Myocyte (in vitro differentiated cells): ENCODE measurements at regions not wholly inside any gene's neighbourhood (a gene's known extent, or its start where the extent isn't known, plus 50 kb on each side); places are given as distances from the start of the nearest gene placed in this dataset.
A peak's percentile ranks its signal among the peaks of the same experiment; 100 is the strongest.

Experiments
- DNase-seq: peaks from one replicate; pipeline ENCODE4 v3.0.0-alpha.2; 2012; ENCODE audit warnings: low read depth

DNA sequence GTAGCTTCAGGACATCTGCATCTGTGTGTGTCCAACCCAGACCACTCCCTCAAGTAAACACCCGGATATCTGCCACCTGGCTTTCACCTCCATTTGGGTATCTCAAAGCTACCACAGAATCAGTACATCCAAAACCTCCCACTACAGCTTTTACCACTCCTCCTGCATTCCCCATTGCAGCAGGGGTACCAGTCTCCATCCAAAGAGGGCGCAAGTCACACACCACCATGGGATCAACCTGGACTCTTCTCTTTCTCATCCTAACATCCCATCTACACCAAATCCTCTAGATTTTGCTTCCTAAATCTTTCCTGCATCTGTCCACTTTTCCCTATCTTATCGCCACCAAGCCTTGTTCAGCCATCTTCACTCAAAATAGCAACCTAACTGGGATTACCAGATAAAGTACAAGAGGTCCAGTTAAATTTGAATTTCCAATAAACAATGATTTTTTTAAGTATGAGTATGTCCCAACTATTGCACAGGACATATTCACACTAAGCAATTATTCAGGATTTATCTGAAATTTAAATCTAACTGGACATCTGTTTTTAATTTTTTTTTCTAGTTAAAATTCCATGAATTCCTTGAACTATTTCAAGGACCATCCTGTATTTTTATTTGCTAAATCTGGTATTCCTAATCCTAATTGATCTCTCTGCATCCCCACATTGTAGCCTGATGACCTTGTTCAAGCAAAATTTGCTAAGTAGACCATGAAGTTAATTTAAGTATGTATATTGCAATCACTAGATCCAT lies 164.3 kb upstream of the MLN start:
- no peak for DNase-seq

DNA sequence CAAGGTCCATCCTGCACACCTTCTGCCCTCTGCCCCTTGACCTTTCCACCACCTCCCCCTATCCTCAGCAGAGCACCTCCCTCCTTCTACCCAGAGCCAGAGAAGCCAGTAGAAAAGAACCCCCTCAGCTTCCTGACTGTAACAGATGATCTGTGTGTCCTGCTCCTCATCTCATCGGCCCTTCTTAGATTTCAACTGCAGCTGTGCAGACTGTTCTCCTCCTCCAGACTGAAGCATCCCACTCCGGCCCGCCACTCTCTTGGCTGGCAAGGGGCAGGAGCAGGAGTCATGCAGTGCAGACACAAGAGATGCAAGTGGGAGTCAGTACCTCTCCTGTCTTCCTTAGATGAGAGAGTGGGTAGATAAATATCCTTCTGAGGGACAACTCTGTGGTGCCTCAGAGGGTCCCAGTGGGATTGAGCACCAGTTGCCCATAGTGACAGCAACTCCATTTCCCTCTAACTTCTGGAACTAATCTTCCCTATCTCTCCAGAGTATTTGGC lies 163.5 kb upstream of the MLN start:
- DNase-seq = peak; percentile 27

DNA sequence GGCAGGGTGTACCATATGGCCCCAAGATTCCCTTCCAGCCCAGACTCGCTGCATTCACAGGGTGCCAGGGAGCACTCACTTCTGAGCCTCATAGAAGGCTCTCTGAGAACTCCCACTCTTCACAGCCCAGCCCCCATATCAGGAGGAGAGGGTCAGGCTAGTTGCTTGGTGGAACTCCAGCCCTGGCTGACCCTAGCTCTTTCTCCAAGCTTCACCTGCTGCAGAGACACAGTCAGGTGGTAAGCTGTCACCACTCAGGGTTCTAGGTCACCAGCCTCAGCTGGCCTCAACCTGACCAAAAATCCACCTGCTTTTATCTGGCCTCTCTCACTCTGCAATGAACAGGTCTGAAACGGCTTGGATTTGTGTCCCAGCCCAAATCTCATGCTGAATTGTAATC lies 162.7 kb upstream of the MLN start:
- DNase-seq = no peak

DNA sequence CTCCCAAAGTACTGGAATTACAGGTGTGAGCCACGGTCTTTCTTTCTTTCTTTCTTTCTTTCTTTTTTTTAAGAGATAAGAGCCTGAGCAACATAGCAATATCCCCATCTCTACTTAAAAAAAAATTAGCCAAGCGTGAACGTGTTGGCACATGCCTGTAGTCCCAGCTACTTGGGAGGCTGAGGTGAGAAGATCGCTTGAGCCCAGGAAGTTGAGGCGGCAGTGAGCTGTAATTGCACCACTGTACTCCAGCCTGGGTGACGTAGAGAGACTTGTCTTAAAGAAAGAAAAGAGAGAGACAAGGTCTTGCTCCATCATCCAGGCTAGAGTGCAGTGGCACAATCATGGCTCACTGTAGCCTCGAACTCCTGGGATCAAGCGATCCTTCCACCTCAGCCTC lies 162.0 kb upstream of the MLN start:
- no peak for DNase-seq

DNA sequence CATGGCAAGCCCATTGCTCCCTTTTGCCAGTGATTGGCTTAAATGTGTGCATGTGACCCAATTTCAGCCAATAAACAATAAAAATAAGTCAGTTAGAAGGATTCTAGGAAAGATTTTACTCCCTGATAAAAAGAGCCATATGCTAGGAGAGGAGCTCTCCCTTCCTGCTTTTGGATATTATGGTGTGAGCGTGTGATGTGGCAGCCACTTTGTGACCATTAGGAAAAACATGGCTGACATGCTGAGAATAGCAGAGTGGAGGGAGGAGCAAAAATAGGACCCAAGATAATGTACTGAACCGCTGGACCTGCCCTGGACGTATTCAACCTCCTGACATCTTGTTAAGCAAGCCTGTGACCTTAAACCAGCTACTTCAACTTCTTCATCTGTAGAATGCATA lies 160.6 kb upstream of the MLN start:
- no peak for DNase-seq

DNA sequence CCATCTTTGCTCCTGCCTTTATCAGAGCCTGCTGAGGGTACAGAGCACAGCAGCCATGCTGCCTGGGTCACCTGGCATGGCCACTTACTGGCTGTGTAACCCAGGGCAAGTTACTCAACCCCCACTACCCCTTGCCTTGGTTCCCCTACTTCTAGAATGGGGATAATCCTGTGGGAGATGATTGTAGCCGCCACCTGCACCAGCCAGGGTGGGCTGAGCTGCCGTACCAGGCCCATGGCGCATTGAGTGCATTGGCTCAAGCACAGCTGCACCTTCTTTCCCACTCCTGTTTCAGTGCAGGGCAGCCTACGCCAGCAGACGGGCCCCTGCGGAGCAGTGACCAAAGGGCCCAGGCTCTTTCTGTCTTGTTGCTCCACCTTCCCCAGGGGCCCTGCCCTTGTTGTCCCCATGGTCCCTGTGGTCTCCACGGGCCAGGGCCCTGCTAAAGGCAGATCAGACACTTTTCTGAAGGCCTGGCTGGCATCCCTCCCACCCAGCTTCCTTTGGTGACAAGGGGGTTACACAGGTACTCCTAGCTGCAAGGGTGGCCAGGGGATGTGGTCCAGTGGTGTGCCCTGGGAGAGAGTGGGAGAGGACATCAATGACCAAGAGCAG lies 159.4 kb upstream of the MLN start:
- DNase-seq = no peak

DNA sequence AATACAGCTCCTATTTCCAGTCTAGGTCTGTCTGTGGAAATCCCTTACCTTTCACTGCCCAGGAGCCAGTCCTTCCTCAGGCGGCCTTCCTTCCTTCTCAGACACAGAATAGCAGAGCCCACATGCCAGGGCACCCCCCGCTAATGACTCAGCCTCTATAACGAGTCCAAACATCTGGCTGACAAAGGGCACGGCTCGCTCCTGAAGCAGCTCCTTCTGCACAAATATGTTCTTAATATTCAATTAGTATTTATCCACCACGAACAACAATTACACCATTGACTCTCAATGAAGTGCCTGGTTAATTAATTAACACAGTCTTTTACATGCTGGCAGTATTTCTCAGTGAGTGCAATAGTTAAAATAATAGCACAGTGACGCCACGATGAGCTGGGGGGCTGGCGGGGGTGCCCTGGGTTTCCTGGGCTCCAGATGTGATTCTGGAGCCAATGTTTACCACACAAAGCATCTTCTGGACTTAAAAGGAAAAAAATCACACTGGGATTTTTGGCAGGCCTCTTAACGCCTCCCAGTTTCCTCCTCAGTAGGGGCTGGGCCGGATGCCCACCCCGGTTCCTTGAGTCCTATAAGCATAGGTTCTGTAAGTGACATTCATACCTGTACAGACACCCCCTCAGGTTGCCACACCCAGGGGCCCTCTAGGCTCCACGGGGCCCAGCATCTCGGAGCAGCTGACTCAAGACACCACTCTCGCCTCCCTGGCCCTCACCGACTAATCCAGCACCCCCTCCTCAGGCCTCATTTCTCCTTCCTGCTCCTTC lies 158.6 kb upstream of the MLN start:
- DNase-seq = peak; percentile 31

DNA sequence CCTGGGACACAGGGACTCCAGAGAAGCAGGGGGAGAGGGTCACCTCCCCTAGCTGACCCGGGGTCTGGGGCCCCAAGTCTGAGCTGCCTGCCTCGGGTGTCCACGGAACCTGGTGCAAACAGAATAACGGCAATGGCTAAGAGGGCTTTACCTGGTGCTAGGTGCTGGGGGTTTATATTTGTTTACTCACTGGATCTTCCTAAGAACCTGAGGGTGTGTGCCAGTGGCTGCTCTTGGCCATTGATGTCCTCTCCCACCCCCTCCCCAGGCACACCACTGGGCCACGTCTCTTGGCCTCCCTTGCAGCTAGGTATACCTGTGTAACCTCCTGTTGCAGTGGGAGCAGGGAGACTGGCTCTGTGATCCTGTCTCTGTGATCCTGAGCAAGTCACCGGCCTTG lies 157.9 kb upstream of the MLN start:
- DNase-seq = no peak

DNA sequence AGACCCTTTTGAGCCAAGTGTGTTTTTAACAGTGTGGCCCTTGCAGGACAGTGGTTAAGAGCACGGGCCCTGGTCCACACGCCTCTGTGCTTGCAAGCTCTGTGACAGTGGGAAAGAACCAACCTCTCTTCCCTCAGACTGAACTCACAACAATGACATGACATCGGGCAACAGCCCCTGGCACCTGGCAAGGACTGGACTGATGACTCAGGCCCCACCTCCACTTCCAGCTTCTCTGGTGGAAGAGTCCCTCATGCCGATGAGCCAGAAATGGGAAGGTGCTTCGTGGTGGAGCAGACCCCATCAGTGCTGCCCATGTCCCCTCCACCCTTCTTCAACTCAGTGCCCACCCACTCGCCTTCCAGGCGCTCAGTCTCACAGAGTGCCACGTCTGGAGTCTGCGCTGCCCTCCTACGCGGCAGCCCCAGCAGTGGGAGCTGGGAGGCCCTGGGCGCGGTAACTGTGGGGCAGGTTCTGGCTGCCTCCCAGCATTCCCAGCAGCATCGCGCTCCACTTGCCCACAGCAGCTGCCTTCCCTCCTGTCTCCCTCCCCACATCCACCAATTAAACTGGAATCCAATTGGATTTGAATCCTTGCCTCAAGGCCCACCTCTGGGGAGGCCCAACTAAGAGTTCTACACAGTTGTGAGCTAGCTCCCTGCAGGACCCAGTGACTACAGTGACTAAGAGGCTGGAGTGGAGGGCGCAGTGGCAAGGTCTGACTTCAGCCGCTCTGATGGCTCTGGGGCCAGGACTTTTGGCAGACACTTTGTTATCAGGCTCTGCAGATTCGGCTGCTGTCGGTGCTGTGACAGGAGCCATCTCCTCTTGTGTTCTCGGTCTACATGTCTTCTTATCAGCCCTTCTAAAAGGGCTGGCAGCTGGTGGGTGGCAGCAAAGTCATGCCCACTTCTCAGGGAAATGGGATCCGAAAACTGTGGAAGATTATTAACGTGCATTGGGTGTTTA lies 156.8 kb upstream of the MLN start:
- DNase-seq = peak; percentile 4

DNA sequence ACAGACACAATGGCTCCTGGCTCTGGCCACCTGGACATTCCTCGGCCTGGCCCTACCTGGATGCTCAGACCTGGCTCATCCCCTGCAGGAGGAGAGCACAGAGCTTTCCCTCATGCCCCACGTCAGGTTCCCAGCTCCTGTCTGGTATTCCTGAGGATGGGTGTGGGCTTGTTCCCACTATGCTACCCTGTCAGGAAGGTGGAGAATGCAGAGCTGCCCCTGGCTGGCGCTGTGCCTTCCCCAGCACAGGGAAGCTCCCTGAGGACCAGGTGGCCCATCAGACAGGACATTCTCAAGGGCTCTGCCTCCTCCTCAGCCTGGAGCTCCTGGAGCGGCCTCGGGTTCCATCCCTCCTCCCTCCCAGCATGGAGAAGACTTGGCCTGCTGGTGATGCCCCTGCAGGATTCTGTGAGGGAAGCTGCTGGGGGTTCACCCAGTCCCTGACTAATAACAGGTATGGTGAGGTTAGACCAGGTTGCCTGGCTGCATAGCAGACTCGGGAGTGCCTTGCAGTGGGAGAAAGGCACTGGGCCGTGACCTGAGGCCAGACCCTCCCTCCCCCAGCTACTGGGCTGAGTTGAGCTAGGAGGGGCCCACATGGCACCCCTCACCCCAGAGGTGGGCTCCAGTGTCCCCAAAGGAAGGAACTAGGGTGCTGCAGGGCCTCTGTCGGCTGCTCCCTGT lies 156.0 kb upstream of the MLN start:
- DNase-seq = no peak

DNA sequence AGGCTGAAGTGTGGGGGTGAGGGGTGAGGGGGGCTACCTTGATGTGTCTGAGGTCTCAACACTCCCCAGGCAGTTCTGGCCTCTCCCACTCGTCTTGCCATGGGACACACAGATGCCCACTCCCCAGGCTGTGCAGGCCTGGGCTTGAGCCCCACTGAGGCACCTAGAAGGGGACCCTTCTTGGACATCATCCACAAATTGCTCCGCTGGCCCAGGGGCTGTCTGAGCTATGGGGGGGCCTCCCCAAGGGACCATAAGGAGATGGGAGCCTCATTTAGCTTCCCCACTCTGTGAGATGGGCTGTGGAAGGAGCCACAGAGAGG lies 155.5 kb upstream of the MLN start:
- DNase-seq = no peak

DNA sequence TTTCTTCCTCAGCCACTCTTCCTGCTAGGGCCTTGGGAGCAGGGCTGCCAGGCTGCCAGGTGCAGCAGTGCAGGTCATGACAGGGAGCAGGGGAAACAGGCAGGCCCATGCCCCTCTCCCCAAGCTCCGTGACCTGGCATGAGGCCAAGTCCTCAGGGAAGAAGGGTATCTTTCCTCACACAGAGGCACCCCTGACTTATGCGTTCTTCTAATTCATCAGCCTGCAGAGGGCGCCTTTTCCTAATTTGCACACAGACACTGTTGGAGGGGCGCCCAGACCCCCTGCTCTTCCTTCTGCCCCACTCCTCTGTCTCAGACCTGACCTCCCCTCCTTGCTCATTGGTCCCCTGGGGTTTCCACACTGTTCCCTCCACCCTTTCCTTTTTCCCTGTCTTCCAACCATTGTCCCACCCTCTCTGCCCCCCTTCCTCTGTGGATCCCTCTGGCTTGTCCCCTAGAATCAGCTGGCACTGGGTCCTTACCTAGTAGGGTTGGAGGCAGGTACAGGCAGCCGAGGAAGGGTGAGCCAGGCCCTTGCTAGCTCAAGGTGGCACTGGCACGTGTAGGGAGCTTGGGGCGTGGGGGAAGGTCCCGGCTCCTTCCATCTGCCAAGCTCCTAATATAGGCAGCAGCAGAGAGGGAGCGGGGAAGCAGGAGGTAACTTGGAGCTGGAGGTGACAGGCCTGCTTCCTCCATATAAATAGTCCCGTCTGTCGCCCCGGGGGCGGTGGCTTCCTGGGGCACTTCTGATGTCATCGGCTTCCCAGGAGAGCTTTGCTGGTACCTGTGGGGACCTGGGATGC lies 154.9 kb upstream of the MLN start:
- DNase-seq = no peak

DNA sequence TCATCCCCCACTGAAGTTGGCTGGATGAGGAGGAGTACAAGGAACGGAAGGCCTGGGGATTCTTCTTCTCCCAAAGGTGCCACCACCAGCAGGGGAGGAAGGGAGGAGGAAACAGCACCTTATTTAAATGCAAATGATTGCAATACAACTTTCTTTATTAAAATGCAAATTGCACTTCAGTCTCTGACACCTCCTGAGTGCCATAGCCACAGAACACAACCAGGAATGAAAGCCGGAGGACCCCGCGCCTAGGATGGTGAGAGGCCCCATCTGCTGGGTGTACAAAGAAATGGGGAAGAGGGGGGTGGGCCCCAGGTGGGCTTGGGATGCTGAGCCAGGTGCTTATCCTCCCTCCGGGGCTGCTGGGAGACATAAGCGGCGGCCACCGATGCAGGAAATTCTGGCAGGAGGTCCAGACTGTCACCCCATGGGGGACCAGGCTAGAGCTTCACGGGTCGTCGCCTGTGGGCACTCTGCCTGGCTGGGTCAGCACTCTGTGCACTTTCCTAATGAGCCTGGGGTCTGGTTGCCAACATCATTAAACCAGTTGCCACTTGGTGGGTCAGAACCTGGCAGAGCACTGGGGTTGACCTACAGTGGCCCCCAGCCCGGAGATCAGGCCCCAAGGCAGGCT lies 154.2 kb upstream of the MLN start:
- no peak for DNase-seq

DNA sequence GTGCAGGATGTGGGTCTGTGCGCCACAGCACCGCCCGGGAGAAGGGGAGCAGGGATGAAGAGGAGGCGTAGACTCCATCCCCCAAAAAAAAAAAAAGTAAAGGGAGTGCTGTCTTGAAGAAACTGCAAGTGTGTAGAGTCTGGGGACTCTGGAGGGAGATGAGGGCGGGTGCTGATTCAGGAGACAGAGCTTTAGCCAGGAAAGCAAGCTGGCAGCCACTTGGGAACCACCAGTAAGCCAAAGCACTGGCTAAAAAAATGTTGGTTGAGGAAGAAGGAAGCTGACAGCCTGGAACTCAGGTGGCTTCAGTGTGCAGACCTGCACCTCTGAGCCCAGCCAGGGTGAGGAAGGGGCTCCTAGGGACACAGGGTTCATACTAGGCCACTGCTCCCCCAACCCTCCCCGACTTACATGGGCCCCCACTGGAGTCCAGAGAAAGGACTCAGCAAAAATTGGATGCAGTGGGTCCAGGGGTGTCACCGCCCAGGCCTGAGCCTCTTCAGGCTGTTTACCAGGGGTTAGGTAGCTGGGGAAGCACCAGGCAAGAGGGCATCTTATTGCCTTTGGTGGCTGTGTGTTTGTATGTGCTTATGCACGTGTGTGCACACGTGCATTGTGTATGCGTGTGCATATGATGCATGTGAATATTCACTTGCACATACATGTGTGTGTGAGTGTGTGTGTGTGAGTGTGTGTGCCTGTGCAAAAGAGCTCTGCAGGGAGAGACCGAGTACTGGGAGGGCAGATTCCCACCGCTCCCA lies 153.5 kb upstream of the MLN start:
- DNase-seq = no peak

DNA sequence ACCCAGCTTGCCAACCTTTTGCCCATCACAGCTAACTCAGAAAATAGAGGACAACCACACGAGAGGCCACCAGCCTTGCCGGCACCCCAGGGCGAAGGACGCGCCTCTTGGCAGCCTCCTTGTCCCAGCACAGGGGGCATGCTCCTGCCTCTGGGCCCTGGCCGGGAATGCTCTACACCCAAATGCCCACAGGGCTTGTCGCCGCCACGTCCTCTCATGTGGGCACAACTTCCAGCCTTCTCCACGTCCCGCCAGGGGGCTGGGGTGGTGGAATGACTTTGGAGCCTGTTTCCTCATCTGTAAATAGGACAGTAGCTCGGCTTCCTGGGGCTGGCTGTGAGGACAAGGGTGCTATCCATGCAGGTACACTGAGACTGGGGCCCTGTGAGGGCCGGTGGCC lies 152.4 kb upstream of the MLN start:
- DNase-seq = no peak

DNA sequence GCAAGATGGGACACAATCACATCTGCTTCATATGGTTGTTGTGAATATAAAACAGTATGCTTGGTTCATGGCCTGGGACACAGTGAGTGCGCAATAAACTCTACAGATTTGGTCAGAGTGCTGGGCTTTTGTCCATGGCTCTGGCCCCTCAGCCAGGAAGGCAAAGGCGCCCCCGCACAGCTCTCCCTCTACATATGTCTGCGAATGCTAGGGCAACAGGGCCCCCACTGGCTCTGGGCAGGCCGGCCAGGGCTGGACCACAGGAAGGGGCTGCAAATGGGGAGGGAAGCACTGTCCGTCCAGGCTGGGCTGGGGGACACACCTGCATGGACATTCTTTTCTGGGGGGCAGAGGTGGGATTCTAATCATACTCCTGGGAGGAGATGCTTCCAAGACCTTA lies 151.8 kb upstream of the MLN start:
- DNase-seq = no peak

DNA sequence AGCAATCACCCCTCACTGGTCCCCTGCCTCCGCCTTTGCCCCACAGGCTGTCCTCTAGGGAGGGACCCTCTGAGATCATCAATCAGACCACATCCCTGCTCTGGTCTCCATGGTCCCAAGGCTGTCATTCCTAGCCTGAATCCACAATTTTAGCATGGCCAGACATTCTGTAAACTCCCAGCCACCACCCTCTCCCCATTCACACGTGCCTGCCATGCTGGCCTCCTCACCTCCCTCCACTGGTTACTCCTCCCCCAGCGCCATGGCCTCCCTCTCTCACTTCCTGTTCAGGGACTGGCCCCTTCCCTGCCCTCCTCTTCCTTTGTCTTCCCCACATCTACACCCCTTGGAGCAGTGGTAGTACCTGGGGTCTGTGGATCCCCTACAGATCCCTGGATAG lies 150.7 kb upstream of the MLN start:
- DNase-seq = no peak

DNA sequence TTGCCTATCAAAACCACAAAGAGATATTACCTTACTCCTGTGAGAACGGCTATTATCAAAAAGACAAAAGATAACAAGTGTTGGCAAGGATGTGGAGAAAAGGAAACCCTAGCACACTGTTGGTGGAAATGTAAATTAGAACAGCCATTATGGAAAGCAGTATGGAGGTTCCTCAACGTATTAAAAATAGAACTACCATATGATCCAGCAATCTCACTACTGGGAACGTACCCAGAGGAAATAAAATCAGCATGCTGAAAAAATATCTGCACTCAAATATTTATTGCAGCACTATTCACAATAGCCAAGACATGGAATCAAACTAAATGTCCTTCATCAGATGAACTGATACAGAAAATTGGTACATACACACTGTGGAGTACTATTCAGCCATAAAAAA lies 149.4 kb upstream of the MLN start:
- DNase-seq = no peak

DNA sequence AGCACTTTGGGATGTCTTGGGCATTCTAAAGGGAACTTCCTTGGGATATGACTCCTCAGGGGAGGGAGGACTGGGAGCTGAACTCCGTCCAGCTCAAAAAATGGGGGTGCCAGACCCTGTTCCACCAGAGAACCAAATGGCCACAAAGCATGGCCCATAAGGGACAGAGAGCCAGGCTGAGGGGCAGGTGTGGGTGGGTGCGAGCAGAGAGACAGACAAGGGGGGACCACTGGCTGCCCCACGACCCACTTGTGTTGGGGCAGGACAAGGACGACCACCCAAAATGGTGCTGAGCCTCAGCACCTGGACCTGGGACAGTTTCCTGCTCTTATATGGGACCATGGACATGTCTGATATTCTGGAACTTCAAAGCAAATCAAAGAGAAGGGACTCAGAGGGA lies 148.2 kb upstream of the MLN start:
- no peak for DNase-seq
